Activated T-cell treated with anti-CD3 and anti-CD28 coated beads, Interleukin-2, amount 50 U/mL, for 4 hours (primary cell): ENCODE measurements at regions not wholly inside any gene's neighbourhood (a gene's known extent, or its start where the extent isn't known, plus 50 kb on each side); places are given as distances from the start of the nearest gene placed in this dataset.

Source experiments
- ATAC-seq, 2 donors: fragments of 200-7000 bp; cut with Tn5 transposase; one replicate each; pipeline ENCODE4 v1.10.0; 2021
- DNase-seq: peaks from one replicate; pipeline ENCODE4 v3.0.0-alpha.2; 2020
- H3K27me3 Mint-ChIP-seq: one replicate; pipeline ENCODE4 v1.8.0; 2021; ENCODE audit warnings: low read depth, mixed read lengths
- H3K36me3 Mint-ChIP-seq: one replicate; pipeline ENCODE4 v1.8.0; 2022; ENCODE audit warnings: mixed read lengths; ENCODE audit not compliant: insufficient read depth
- H3K4me1 Mint-ChIP-seq: one replicate; pipeline ENCODE4 v1.8.0; 2021; ENCODE audit warnings: low read depth, mixed read lengths
- H3K4me3 Mint-ChIP-seq: one replicate; pipeline ENCODE4 v1.8.0; 2021; ENCODE audit warnings: mild to moderate bottlenecking, moderate library complexity, mixed read lengths
- H3K9me3 Mint-ChIP-seq: one replicate; pipeline ENCODE4 v1.8.0; 2021; ENCODE audit warnings: mixed read lengths

GRCh38 chr2:23207871-23208270 lies 177.1 kb upstream of the KLHL29 start:
- Mint-ChIP-seq H3K36me3 (no peaks in the 10 kb centered on the region), H3K27me3 (peaks cover 11% of the 10 kb centered on the region), H3K9me3 (no peaks in the 10 kb centered on the region), H3K4me3 (no peak overlapping the region), H3K4me1 (no peaks in the 10 kb centered on the region)
- DNase-seq (no peak), ATAC-seq (no peak)

GRCh38 chr2:23208339-23208738 lies 176.6 kb upstream of the KLHL29 start:
- Mint-ChIP-seq H3K27me3 (peaks cover 11% of the 10 kb centered on the region), H3K9me3 (no peaks in the 10 kb centered on the region), H3K4me3 (no peak overlapping the region), H3K4me1 (no peaks in the 10 kb centered on the region), H3K36me3 (no peaks in the 10 kb centered on the region)
- no peak for ATAC-seq
- DNase-seq: no peak

GRCh38 chr2:23209059-23209458 lies 175.9 kb upstream of the KLHL29 start:
- Mint-ChIP-seq H3K4me1 (no peaks in the 10 kb centered on the region), H3K27me3 (peaks cover 13% of the 10 kb centered on the region), H3K9me3 (no peaks in the 10 kb centered on the region), H3K4me3 (no peak overlapping the region), H3K36me3 (no peaks in the 10 kb centered on the region)
- DNase-seq (no peak), ATAC-seq (no peak)

- H3K27me3 Mint-ChIP-seq: peaks cover 13% of the 10 kb centered on the region
- no peaks in the 10 kb centered on the region for H3K9me3 Mint-ChIP-seq
- H3K4me3 Mint-ChIP-seq: no peak overlapping the region
- H3K4me1 Mint-ChIP-seq: no peaks in the 10 kb centered on the region
- ATAC-seq: no peak
- DNase-seq: no peak
- no peaks in the 10 kb centered on the region for H3K36me3 Mint-ChIP-seq
Observed at GRCh38 chr2:23211987-23212583, 172.9 kb upstream of the KLHL29 start.

- no peak overlapping the region for H3K4me3 Mint-ChIP-seq
- no peaks in the 10 kb centered on the region for H3K9me3 Mint-ChIP-seq
- no peaks in the 10 kb centered on the region for H3K4me1 Mint-ChIP-seq
- DNase-seq: no peak
- H3K27me3 Mint-ChIP-seq: peaks cover 5% of the 10 kb centered on the region
- H3K36me3 Mint-ChIP-seq: no peaks in the 10 kb centered on the region
- ATAC-seq: no peak
Observed at GRCh38 chr2:23213196-23213595, 171.8 kb upstream of the KLHL29 start.

- H3K4me1 Mint-ChIP-seq: no peaks in the 10 kb centered on the region
- peaks cover 2% of the 10 kb centered on the region for H3K27me3 Mint-ChIP-seq
- DNase-seq (no peak), ATAC-seq (no peak)
- no peak overlapping the region for H3K4me3 Mint-ChIP-seq
- no peaks in the 10 kb centered on the region for H3K36me3 Mint-ChIP-seq
- H3K9me3 Mint-ChIP-seq: no peaks in the 10 kb centered on the region
Observed at GRCh38 chr2:23215016-23215415, 170.0 kb upstream of the KLHL29 start.

GRCh38 chr2:23219666-23220065 lies 165.3 kb upstream of the KLHL29 start:
- H3K36me3 Mint-ChIP-seq: no peaks in the 10 kb centered on the region
- ATAC-seq: no peak
- DNase-seq: no peak
- no peaks in the 10 kb centered on the region for H3K27me3 Mint-ChIP-seq
- no peaks in the 10 kb centered on the region for H3K4me1 Mint-ChIP-seq
- H3K4me3 Mint-ChIP-seq: no peak overlapping the region
- no peaks in the 10 kb centered on the region for H3K9me3 Mint-ChIP-seq

GRCh38 chr2:23220513-23221094 lies 164.4 kb upstream of the KLHL29 start:
- H3K4me3 Mint-ChIP-seq: no peak overlapping the region
- H3K9me3 Mint-ChIP-seq: no peaks in the 10 kb centered on the region
- H3K27me3 Mint-ChIP-seq: no peaks in the 10 kb centered on the region
- no peaks in the 10 kb centered on the region for H3K36me3 Mint-ChIP-seq
- DNase-seq: no peak
- no peaks in the 10 kb centered on the region for H3K4me1 Mint-ChIP-seq
- no peak for ATAC-seq

GRCh38 chr2:23221236-23221635 lies 163.7 kb upstream of the KLHL29 start:
- no peaks in the 10 kb centered on the region for H3K36me3 Mint-ChIP-seq
- H3K9me3 Mint-ChIP-seq: no peaks in the 10 kb centered on the region
- H3K4me3 Mint-ChIP-seq: no peak overlapping the region
- no peak for ATAC-seq
- DNase-seq: no peak
- no peaks in the 10 kb centered on the region for H3K4me1 Mint-ChIP-seq
- no peaks in the 10 kb centered on the region for H3K27me3 Mint-ChIP-seq

GRCh38 chr2:23221901-23222300 lies 163.1 kb upstream of the KLHL29 start:
- Mint-ChIP-seq H3K4me1 (no peaks in the 10 kb centered on the region), H3K27me3 (no peaks in the 10 kb centered on the region), H3K36me3 (no peaks in the 10 kb centered on the region), H3K9me3 (no peaks in the 10 kb centered on the region), H3K4me3 (no peak overlapping the region)
- ATAC-seq (no peak), DNase-seq (no peak)

GRCh38 chr2:23230885-23231284 lies 154.1 kb upstream of the KLHL29 start:
- no peak overlapping the region for H3K4me3 Mint-ChIP-seq
- H3K36me3 Mint-ChIP-seq: no peaks in the 10 kb centered on the region
- ATAC-seq (no peak), DNase-seq (no peak)
- H3K27me3 Mint-ChIP-seq: peaks cover 4% of the 10 kb centered on the region
- H3K4me1 Mint-ChIP-seq: no peaks in the 10 kb centered on the region
- H3K9me3 Mint-ChIP-seq: no peaks in the 10 kb centered on the region

- no peaks in the 10 kb centered on the region for H3K9me3 Mint-ChIP-seq
- H3K27me3 Mint-ChIP-seq: peaks cover 4% of the 10 kb centered on the region
- H3K4me3 Mint-ChIP-seq: no peak overlapping the region
- no peaks in the 10 kb centered on the region for H3K4me1 Mint-ChIP-seq
- DNase-seq (no peak), ATAC-seq (no peak)
- H3K36me3 Mint-ChIP-seq: no peaks in the 10 kb centered on the region
Observed at GRCh38 chr2:23231865-23232264, 153.1 kb upstream of the KLHL29 start.

- DNase-seq (no peak), ATAC-seq (no peak)
- Mint-ChIP-seq H3K27me3 (peaks cover 4% of the 10 kb centered on the region), H3K4me3 (no peak overlapping the region), H3K4me1 (no peaks in the 10 kb centered on the region), H3K36me3 (no peaks in the 10 kb centered on the region), H3K9me3 (no peaks in the 10 kb centered on the region)
Observed at GRCh38 chr2:23235292-23235691, 149.7 kb upstream of the KLHL29 start.

GRCh38 chr2:23235736-23236135 lies 149.2 kb upstream of the KLHL29 start:
- H3K27me3 Mint-ChIP-seq: peaks cover 4% of the 10 kb centered on the region
- no peaks in the 10 kb centered on the region for H3K36me3 Mint-ChIP-seq
- no peak overlapping the region for H3K4me3 Mint-ChIP-seq
- ATAC-seq: no peak
- H3K9me3 Mint-ChIP-seq: no peaks in the 10 kb centered on the region
- H3K4me1 Mint-ChIP-seq: no peaks in the 10 kb centered on the region
- no peak for DNase-seq

- ATAC-seq (no peak), DNase-seq (no peak)
- H3K27me3 Mint-ChIP-seq: no peaks in the 10 kb centered on the region
- H3K4me1 Mint-ChIP-seq: no peaks in the 10 kb centered on the region
- H3K9me3 Mint-ChIP-seq: no peaks in the 10 kb centered on the region
- H3K4me3 Mint-ChIP-seq: no peak overlapping the region
- H3K36me3 Mint-ChIP-seq: no peaks in the 10 kb centered on the region
Observed at GRCh38 chr2:23237147-23237546, 147.8 kb upstream of the KLHL29 start.
